ENCODE measurements at regions not wholly inside any gene's neighbourhood (a gene's known extent, or its start where the extent isn't known, plus 50 kb on each side); places are given as distances from the start of the nearest gene placed in this dataset.

GRCh38 chr18:10295751-10296150 lies 158.7 kb upstream of the APCDD1 start:
- Histone ChIP-seq H3K27ac (ENCODE audit: low read depth, low read length, severe bottlenecking) (peak overlapping the region; percentile 13), H3K4me3 (ENCODE audit: extremely low read depth, insufficient read depth, low read length, poor library complexity, severe bottlenecking) (no peak overlapping the region), H3K9me3 (ENCODE audit: control insufficient read depth, low read length) (no peaks in the 10 kb centered on the region), H3K4me1 (ENCODE audit: control insufficient read depth, insufficient read depth, low read length, poor library complexity, severe bottlenecking) (peaks cover 46% of the 10 kb centered on the region), H3K36me3 (ENCODE audit: control insufficient read depth, insufficient read depth, low read length) (no peaks in the 10 kb centered on the region)
- 84 to 89% methylated on average over 2 of the region's 2 CpGs for WGBS, 2 experiments (ENCODE audit: insufficient coverage in 2 of 2)

GRCh38 chr18:10296491-10296890 lies 157.9 kb upstream of the APCDD1 start:
- H3K4me1 ChIP-seq (ENCODE audit: control insufficient read depth, insufficient read depth, low read length, poor library complexity, severe bottlenecking), result peaks cover 46% of the 10 kb centered on the region
- no peak overlapping the region for H3K27ac ChIP-seq (ENCODE audit: low read depth, low read length, severe bottlenecking)
- no peaks in the 10 kb centered on the region for H3K36me3 ChIP-seq (ENCODE audit: control insufficient read depth, insufficient read depth, low read length)
- no peak overlapping the region for H3K4me3 ChIP-seq (ENCODE audit: extremely low read depth, insufficient read depth, low read length, poor library complexity, severe bottlenecking)
- 88 to 90% methylated on average over 6 to 12 of the region's 12 CpGs for whole genome bisulfite sequencing, 2 experiments (ENCODE audit: insufficient coverage in 2 of 2)
- H3K9me3 ChIP-seq (ENCODE audit: control insufficient read depth, low read length), result no peaks in the 10 kb centered on the region

- Histone ChIP-seq H3K36me3 (ENCODE audit: control insufficient read depth, insufficient read depth, low read length) (no peaks in the 10 kb centered on the region), H3K27ac (ENCODE audit: low read depth, low read length, severe bottlenecking) (no peak overlapping the region), H3K4me3 (ENCODE audit: extremely low read depth, insufficient read depth, low read length, poor library complexity, severe bottlenecking) (no peak overlapping the region), H3K4me1 (ENCODE audit: control insufficient read depth, insufficient read depth, low read length, poor library complexity, severe bottlenecking) (peaks cover 46% of the 10 kb centered on the region), H3K9me3 (ENCODE audit: control insufficient read depth, low read length) (no peaks in the 10 kb centered on the region)
- 72 to 82% methylated on average over 8 to 9 of the region's 9 CpGs for WGBS, 2 experiments (ENCODE audit: insufficient coverage in 2 of 2)
These were observed 157.3 kb upstream of the APCDD1 start for GRCh38 chr18:10297086-10297485.

- 93 to 97% methylated on average over 5 of the region's 8 CpGs for WGBS, 2 experiments (ENCODE audit: insufficient coverage in 2 of 2)
- no peaks in the 10 kb centered on the region for H3K36me3 ChIP-seq (ENCODE audit: control insufficient read depth, insufficient read depth, low read length)
- H3K4me3 ChIP-seq (ENCODE audit: extremely low read depth, insufficient read depth, low read length, poor library complexity, severe bottlenecking), result no peak overlapping the region
- peaks cover 42% of the 10 kb centered on the region for H3K4me1 ChIP-seq (ENCODE audit: control insufficient read depth, insufficient read depth, low read length, poor library complexity, severe bottlenecking)
- H3K27ac ChIP-seq (ENCODE audit: low read depth, low read length, severe bottlenecking), result no peak overlapping the region
- H3K9me3 ChIP-seq (ENCODE audit: control insufficient read depth, low read length), result no peaks in the 10 kb centered on the region
These were observed 156.1 kb upstream of the APCDD1 start for GRCh38 chr18:10298346-10298745.

GRCh38 chr18:10299643-10300042 lies 154.8 kb upstream of the APCDD1 start:
- WGBS, 2 experiments (ENCODE audit: insufficient coverage in 2 of 2), result 93 to 100% methylated on average over 3 of the region's 6 CpGs
- no peak overlapping the region for H3K27ac ChIP-seq (ENCODE audit: low read depth, low read length, severe bottlenecking)

GRCh38 chr18:10300739-10301138 lies 153.7 kb upstream of the APCDD1 start:
- peaks cover 24% of the 10 kb centered on the region for H3K4me1 ChIP-seq (ENCODE audit: control insufficient read depth, insufficient read depth, low read length, poor library complexity, severe bottlenecking)
- no peak overlapping the region for H3K4me3 ChIP-seq (ENCODE audit: extremely low read depth, insufficient read depth, low read length, poor library complexity, severe bottlenecking)
- no peak overlapping the region for H3K27ac ChIP-seq (ENCODE audit: low read depth, low read length, severe bottlenecking)
- WGBS, 2 experiments (ENCODE audit: insufficient coverage in 2 of 2), result 93 to 95% methylated on average over 5 to 6 of the region's 7 CpGs
- H3K36me3 ChIP-seq (ENCODE audit: control insufficient read depth, insufficient read depth, low read length), result no peaks in the 10 kb centered on the region
- no peaks in the 10 kb centered on the region for H3K9me3 ChIP-seq (ENCODE audit: control insufficient read depth, low read length)

More at GRCh38 chr18:10299643-10300042, 154.8 kb upstream of the APCDD1 start:
- H3K36me3 ChIP-seq (ENCODE audit: control insufficient read depth, insufficient read depth, low read length), result no peaks in the 10 kb centered on the region
- no peak overlapping the region for H3K4me3 ChIP-seq (ENCODE audit: extremely low read depth, insufficient read depth, low read length, poor library complexity, severe bottlenecking)
- peaks cover 34% of the 10 kb centered on the region for H3K4me1 ChIP-seq (ENCODE audit: control insufficient read depth, insufficient read depth, low read length, poor library complexity, severe bottlenecking)
- H3K9me3 ChIP-seq (ENCODE audit: control insufficient read depth, low read length), result no peaks in the 10 kb centered on the region

- Histone ChIP-seq H3K27ac (ENCODE audit: low read depth, low read length, severe bottlenecking) (no peak overlapping the region), H3K4me3 (ENCODE audit: extremely low read depth, insufficient read depth, low read length, poor library complexity, severe bottlenecking) (no peak overlapping the region), H3K4me1 (ENCODE audit: control insufficient read depth, insufficient read depth, low read length, poor library complexity, severe bottlenecking) (peaks cover 15% of the 10 kb centered on the region), H3K36me3 (ENCODE audit: control insufficient read depth, insufficient read depth, low read length) (no peaks in the 10 kb centered on the region), H3K9me3 (ENCODE audit: control insufficient read depth, low read length) (no peaks in the 10 kb centered on the region)
- 89 to 100% methylated on average over 2 to 4 of the region's 5 CpGs for whole genome bisulfite sequencing, 2 experiments (ENCODE audit: insufficient coverage in 2 of 2)
These were observed 152.5 kb upstream of the APCDD1 start for GRCh38 chr18:10301831-10302483.

GRCh38 chr18:10303171-10303570 lies 151.3 kb upstream of the APCDD1 start:
- no peaks in the 10 kb centered on the region for H3K36me3 ChIP-seq (ENCODE audit: control insufficient read depth, insufficient read depth, low read length)
- WGBS, 2 experiments (ENCODE audit: insufficient coverage in 2 of 2), result 81 to 89% methylated on average over 2 of the region's 2 CpGs
- no peak overlapping the region for H3K27ac ChIP-seq (ENCODE audit: low read depth, low read length, severe bottlenecking)
- peaks cover 6% of the 10 kb centered on the region for H3K4me1 ChIP-seq (ENCODE audit: control insufficient read depth, insufficient read depth, low read length, poor library complexity, severe bottlenecking)
- no peaks in the 10 kb centered on the region for H3K9me3 ChIP-seq (ENCODE audit: control insufficient read depth, low read length)
- H3K4me3 ChIP-seq (ENCODE audit: extremely low read depth, insufficient read depth, low read length, poor library complexity, severe bottlenecking), result no peak overlapping the region

GRCh38 chr18:10304853-10305252 lies 149.6 kb upstream of the APCDD1 start:
- Histone ChIP-seq H3K36me3 (ENCODE audit: control insufficient read depth, insufficient read depth, low read length) (no peaks in the 10 kb centered on the region), H3K9me3 (ENCODE audit: control insufficient read depth, low read length) (no peaks in the 10 kb centered on the region), H3K4me3 (ENCODE audit: extremely low read depth, insufficient read depth, low read length, poor library complexity, severe bottlenecking) (no peak overlapping the region), H3K27ac (ENCODE audit: low read depth, low read length, severe bottlenecking) (no peak overlapping the region), H3K4me1 (ENCODE audit: control insufficient read depth, insufficient read depth, low read length, poor library complexity, severe bottlenecking) (no peaks in the 10 kb centered on the region)
- 88 to 100% methylated on average over 1 to 3 of the region's 3 CpGs for WGBS, 2 experiments (ENCODE audit: insufficient coverage in 2 of 2)

- Histone ChIP-seq H3K9me3 (ENCODE audit: control insufficient read depth, low read length) (no peaks in the 10 kb centered on the region), H3K36me3 (ENCODE audit: control insufficient read depth, insufficient read depth, low read length) (no peaks in the 10 kb centered on the region), H3K4me1 (ENCODE audit: control insufficient read depth, insufficient read depth, low read length, poor library complexity, severe bottlenecking) (no peaks in the 10 kb centered on the region), H3K4me3 (ENCODE audit: extremely low read depth, insufficient read depth, low read length, poor library complexity, severe bottlenecking) (no peak overlapping the region), H3K27ac (ENCODE audit: low read depth, low read length, severe bottlenecking) (no peak overlapping the region)
- 100% methylated on average over 1 of the region's 2 CpGs for WGBS, 2 experiments (ENCODE audit: insufficient coverage in 2 of 2)
These were observed 147.7 kb upstream of the APCDD1 start for GRCh38 chr18:10306779-10307178.

GRCh38 chr18:10308154-10308553 lies 146.3 kb upstream of the APCDD1 start:
- Histone ChIP-seq H3K4me3 (ENCODE audit: extremely low read depth, insufficient read depth, low read length, poor library complexity, severe bottlenecking) (no peak overlapping the region), H3K27ac (ENCODE audit: low read depth, low read length, severe bottlenecking) (no peak overlapping the region), H3K4me1 (ENCODE audit: control insufficient read depth, insufficient read depth, low read length, poor library complexity, severe bottlenecking) (no peaks in the 10 kb centered on the region), H3K36me3 (ENCODE audit: control insufficient read depth, insufficient read depth, low read length) (no peaks in the 10 kb centered on the region), H3K9me3 (ENCODE audit: control insufficient read depth, low read length) (no peaks in the 10 kb centered on the region)
- WGBS, 2 experiments (ENCODE audit: insufficient coverage in 2 of 2), result 100% methylated on average over 2 of the region's 2 CpGs; no CpG with 5 or more reads in 1 of the 2 experiments
